GM12891 (cell line): ENCODE measurements at regions not wholly inside any gene's neighbourhood (a gene's known extent, or its start where the extent isn't known, plus 50 kb on each side); places are given as distances from the start of the nearest gene placed in this dataset.
"Not testable (repeated sequence)": the region's sequence is repeated elsewhere in the genome, so short reads cannot be mapped to it uniquely, and the experiment has no call there.

Experiments
- DNase-seq: peaks from one replicate; pipeline ENCODE4 v3.0.0; 2011; ENCODE audit warnings: low spot score; ENCODE audit not compliant: insufficient read length
- FAIRE-seq: peaks from 2 replicates; lab custom pipeline; 2011; peaks lifted over from hg19 to GRCh38; lab: Jason Lieb, UNC
- PAX5 ChIP-seq: IDR thresholded peaks from 2 replicates; pipeline ENCODE4 v1.6.1; 2011; ENCODE audit warnings: low read length, moderate library complexity, mild to moderate bottlenecking; ENCODE audit not compliant: insufficient read depth, severe bottlenecking
- POLR2A ChIP-seq: IDR thresholded peaks from 2 replicates; pipeline ENCODE4 v1.6.1; 2011; ENCODE audit warnings: low read depth, low read length, control low read depth
- POLR2AphosphoS5 ChIP-seq: IDR thresholded peaks from 2 replicates; pipeline ENCODE4 v1.6.1; 2011; ENCODE audit warnings: low read depth, low read length, control low read depth
- POU2F2 ChIP-seq: IDR thresholded peaks from 2 replicates; pipeline ENCODE4 v1.6.1; 2011; ENCODE audit warnings: low read depth, mild to moderate bottlenecking, control low read depth, low read length, moderate library complexity
- SPI1 ChIP-seq: IDR thresholded peaks from 2 replicates; pipeline ENCODE4 v1.6.1; 2011; ENCODE audit warnings: low read depth, low read length, control low read depth
- TAF1 ChIP-seq: IDR thresholded peaks from 2 replicates; pipeline ENCODE4 v1.6.1; 2011; ENCODE audit warnings: low read depth, low read length, control low read depth

DNA sequence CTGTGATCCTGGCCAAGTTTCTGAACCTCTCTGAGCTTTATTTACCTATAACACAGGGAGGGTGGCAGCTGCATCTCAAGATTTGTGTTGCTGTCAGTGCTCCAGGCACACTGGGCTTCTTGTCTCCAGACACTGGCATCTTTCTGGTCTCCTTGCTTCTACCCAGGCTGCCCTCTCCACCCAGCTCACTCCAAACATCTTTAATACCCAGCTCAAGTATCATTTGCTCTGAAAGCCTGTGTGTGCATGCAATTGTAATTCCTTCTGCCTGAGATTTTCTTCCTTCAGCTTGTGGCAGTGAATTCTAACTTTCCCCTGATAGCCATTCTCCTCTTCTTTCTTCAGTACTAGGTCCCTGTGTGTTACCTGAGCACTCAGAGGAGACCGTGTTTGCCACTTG lies 50.7 kb upstream of the USP7 start:
- no peak for TF ChIP-seq TAF1
- no peak for TF ChIP-seq PAX5
- TF ChIP-seq POLR2AphosphoS5: no peak
- no peak for TF ChIP-seq SPI1
- no peak for TF ChIP-seq POLR2A
- no peak for TF ChIP-seq POU2F2

GRCh38 chr16:9015489-9015888 lies 51.8 kb upstream of the USP7 start:
- no peak for TF ChIP-seq PAX5
- no peak for TF ChIP-seq SPI1
- no peak for TF ChIP-seq POLR2A
- TF ChIP-seq POU2F2: no peak
- TF ChIP-seq POLR2AphosphoS5: no peak
- no peak for TF ChIP-seq TAF1
- DNase-seq (no peak), FAIRE-seq (no peak)

More for the DNA sequence above, 50.7 kb upstream of the USP7 start:
- no peak for DNase-seq
- FAIRE-seq: no peak

- not testable (repeated sequence) for FAIRE-seq, DNase-seq
Observed at GRCh38 chr16:9016005-9016404, 52.3 kb upstream of the USP7 start.

GRCh38 chr16:9016824-9017223 lies 53.1 kb upstream of the USP7 start:
- FAIRE-seq: no peak
- DNase-seq: no peak
- no peak for TF ChIP-seq POU2F2
- TF ChIP-seq TAF1: no peak
- TF ChIP-seq POLR2AphosphoS5: no peak
- TF ChIP-seq SPI1: no peak
- TF ChIP-seq PAX5: no peak
- TF ChIP-seq POLR2A: no peak

DNA sequence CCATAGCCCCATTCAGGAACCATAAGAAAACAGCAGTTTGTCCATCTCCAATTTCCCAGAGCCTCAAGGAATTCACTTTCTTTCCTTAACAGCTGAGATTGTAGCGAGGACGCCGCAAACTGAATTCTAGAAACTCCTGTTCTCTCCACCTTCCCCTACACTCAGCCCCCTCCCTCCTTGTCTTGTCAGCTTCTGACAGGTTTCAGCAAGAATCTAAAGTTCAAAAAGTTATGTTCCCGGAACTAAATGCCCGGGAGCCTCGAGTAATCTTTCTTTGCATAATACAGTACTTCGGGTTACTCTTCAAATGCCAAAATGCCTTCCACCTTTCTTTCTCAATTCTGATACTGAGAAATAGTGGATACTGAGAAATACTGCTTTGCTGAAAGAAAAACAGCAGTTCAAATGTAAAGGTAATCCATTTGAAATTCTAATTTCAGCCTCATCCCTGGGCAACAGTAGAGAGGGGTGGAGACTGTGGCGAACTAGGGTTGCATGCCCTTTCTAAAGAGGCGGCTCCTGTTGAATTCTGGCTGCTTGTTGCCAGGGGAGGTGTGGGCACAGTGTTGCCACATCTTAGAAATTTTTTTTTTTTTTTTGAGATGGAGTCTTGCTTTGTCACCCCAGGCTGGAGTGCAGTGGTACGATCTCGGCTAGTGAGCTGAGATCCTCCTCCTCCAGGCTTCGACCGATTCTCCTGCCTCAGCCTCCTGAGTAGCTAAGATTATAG lies 63.5 kb upstream of the USP7 start:
- TF ChIP-seq POLR2A (no peak), POU2F2 (no peak), SPI1 (no peak), POLR2AphosphoS5 (no peak), TAF1 (no peak), PAX5 (no peak)
- no peak for FAIRE-seq
- DNase-seq: no peak

DNA sequence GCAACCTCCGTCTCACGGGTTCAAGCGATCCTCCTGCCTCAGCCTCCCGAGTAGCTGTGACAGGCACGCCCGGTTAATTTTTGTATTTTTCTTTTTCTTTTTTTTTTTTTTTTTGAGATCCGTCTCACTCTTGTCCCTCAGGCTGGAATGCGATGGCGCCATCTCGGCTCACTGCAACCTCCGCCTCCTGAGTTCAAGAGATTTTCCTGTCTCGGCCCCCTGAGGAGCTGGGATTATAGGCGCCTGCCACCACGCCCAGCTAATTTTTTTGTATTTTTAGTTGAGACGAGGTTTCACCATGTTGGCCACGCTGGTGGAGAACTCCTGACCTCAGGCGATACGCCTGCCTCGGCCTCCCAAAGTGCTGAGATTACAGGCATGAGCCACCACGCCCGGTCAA lies 63.0 kb upstream of the HAPSTR1 start:
- FAIRE-seq, DNase-seq: not testable (repeated sequence)

- DNase-seq (no peak), FAIRE-seq (peak; percentile 5)
- no peak for TF ChIP-seq TAF1
- no peak for TF ChIP-seq POU2F2
Observed at GRCh38 chr16:9031107-9031506, 60.3 kb upstream of the HAPSTR1 start.

DNA sequence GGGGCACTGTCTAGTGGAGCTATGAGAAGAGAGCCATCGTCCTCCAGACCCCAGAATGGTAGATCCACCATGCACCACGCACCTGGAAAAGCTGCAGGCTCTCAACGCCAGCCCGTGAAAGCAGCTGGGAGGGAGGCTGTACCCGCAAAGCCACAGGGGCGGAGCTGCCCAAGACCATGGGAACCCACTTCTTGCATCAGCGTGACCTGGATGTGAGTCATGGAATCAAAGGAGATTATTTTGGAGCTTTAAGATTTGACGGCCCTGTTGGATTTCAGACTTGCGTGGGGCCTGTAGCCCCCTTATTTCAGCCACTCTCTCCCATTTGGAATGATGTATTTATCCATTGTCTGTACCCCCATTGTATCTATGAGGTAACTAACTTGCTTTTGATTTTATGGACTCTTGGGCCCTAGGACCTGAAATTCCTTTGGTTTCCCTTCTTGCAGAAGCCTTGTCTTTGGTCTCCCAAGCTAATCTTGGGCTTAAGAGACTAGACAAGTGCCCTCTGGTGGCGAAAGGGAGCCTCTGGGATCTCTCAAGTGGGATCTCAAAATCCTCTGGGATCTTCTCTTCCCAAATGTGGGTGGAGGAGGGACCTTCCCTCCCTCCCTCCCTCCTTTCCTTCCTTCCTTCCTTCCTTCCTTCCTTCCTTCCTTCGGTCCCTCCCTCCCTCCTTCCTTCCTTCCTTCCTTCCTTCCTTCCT lies 58.2 kb upstream of the HAPSTR1 start:
- DNase-seq: no peak
- no peak for FAIRE-seq
- TF ChIP-seq POLR2A (no peak), POLR2AphosphoS5 (no peak), TAF1 (no peak), SPI1 (no peak), POU2F2 (no peak), PAX5 (no peak)

DNA sequence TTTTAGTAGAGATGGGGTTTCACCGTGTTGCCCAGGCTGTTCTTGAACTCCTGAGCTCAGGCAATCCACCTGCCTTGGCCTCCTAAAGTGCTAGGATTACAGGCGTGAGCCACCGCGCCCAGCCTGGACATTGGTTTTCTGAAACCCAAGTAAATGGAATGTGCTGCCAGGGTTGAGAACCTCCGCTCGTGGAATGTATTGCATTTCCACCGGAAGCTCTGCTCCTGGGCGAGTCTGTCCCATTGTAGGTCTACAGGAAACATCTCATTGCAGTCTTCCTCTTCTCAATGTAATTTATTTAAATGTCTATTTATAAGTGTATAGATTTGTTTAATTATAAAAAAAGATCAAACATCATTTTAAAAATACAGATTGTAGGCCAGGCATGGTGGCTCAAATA lies 57.4 kb upstream of the HAPSTR1 start:
- DNase-seq (no peak), FAIRE-seq (no peak)
- TF ChIP-seq POLR2A: no peak
- no peak for TF ChIP-seq PAX5
- TF ChIP-seq SPI1: no peak
- TF ChIP-seq TAF1: no peak
- no peak for TF ChIP-seq POLR2AphosphoS5
- TF ChIP-seq POU2F2: no peak

DNA sequence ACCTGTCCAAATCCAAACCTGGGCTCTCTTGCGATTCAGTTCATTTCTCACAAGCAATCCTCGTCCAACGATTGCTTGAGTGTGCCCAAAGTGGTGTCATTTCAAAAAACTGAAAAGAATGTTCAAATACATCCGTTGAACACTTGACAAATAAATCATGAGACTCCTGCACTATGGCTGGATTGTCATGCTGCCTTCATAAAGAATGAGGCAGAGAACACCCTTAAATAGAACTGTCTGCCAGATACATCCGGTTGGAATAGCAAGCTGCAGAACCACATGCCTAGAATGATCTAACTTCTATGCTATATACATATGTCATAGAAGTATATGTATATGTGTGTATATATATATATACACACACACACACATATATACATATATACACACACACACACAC lies 55.4 kb upstream of the HAPSTR1 start:
- FAIRE-seq (no peak), DNase-seq (no peak)
- no peak for TF ChIP-seq PAX5
- no peak for TF ChIP-seq SPI1

DNA sequence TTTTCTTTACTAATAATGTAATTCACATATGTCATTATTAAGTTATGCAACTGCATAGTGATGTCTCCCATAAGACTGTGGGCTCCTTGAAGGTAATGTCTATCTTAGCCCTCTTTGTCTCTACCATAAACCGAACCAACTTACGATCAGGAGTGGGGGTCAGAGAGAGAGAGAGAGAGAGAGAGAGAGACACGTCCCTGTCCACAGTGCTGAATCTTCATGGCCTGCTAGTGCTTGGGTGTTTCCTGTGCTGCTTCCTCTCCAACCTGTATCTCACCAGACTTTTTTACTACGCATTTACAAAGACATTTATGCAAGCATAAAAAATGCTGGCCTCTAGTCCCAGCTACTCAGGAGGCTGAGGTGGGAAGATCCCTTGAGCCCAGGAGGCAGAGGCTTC lies 52.2 kb upstream of the HAPSTR1 start:
- FAIRE-seq (no peak), DNase-seq (no peak)
- TF ChIP-seq POU2F2 (no peak), TAF1 (no peak), PAX5 (no peak), POLR2A (no peak)
